Smooth muscle cell (in vitro differentiated cells): ENCODE measurements at regions not wholly inside any gene's neighbourhood (a gene's known extent, or its start where the extent isn't known, plus 50 kb on each side); places are given as distances from the start of the nearest gene placed in this dataset.

ENCODE experiments used
- DNase-seq: peaks from one replicate; lab custom pipeline; 2025; ENCODE audit not compliant: unreplicated experiment; lab: John Stamatoyannopoulos, UW
- H2AFZ ChIP-seq: fragments of 200-600 bp; sonication (generic); 2 replicates; pipeline ENCODE4 v1.6.0; 2016; ENCODE audit warnings: antibody characterized with exemption, low read depth, mild to moderate bottlenecking
- H3F3A ChIP-seq: fragments of 200-600 bp; sonication (generic); 2 replicates; pipeline ENCODE4 v1.6.0; 2017; ENCODE audit warnings: antibody characterized with exemption, low read depth
- H3K27ac ChIP-seq: fragments of 200-600 bp; sonication (generic); 2 replicates; pipeline ENCODE4 v1.5.1; 2016; ENCODE audit warnings: low read depth, mild to moderate bottlenecking
- H3K27me3 ChIP-seq: fragments of 200-600 bp; sonication (generic); 2 replicates; pipeline ENCODE4 v1.6.1; 2016; ENCODE audit warnings: low read depth, mild to moderate bottlenecking
- H3K36me3 ChIP-seq: fragments of 200-600 bp; sonication (generic); 2 replicates; pipeline ENCODE4 v1.5.1; 2016; ENCODE audit warnings: low read depth
- H3K4me1 ChIP-seq: fragments of 200-600 bp; sonication (generic); 2 replicates; pipeline ENCODE4 v1.5.1; 2016; ENCODE audit warnings: low read depth
- H3K4me2 ChIP-seq: fragments of 200-600 bp; sonication (generic); 2 replicates; pipeline ENCODE4 v1.6.0; 2016; ENCODE audit warnings: mild to moderate bottlenecking
- H3K4me3 ChIP-seq: fragments of 200-600 bp; sonication (generic); 2 replicates; pipeline ENCODE4 v1.5.1; 2016; ENCODE audit warnings: mild to moderate bottlenecking
- H3K79me2 ChIP-seq: fragments of 200-600 bp; sonication (generic); 2 replicates; pipeline ENCODE4 v1.6.0; 2016; ENCODE audit warnings: low read depth, mild to moderate bottlenecking
- H3K9ac ChIP-seq: fragments of 200-600 bp; sonication (generic); 2 replicates; pipeline ENCODE4 v1.6.0; 2016; ENCODE audit warnings: low read depth
- H3K9me3 ChIP-seq: fragments of 200-600 bp; sonication (generic); replicated peaks from 2 replicates; pipeline ENCODE4 v1.5.1; 2016; ENCODE audit warnings: low read depth
- H4K20me1 ChIP-seq: fragments of 200-600 bp; sonication (generic); 2 replicates; pipeline ENCODE4 v1.6.0; 2016; ENCODE audit warnings: low read depth
- CTCF ChIP-seq: fragments of 200-600 bp; sonication (generic); IDR thresholded peaks from 2 replicates; pipeline ENCODE4 v1.5.1; 2017; ENCODE audit warnings: borderline replicate concordance, mild to moderate bottlenecking, antibody characterized with exemption; ENCODE audit not compliant: insufficient read depth, poor library complexity, severe bottlenecking
- WGBS: methylation state at CpG from one replicate; pipeline ENCODE4 v1.1.7; 2016; ENCODE audit warnings: low lambda C conversion rate; 5-methylcytosine and 5-hydroxymethylcytosine counted together

- H3K9ac ChIP-seq = no peak overlapping the region
- no peaks in the 10 kb centered on the region for H3F3A ChIP-seq
- H3K4me2 ChIP-seq = no peak overlapping the region
- H3K36me3 ChIP-seq = no peaks in the 10 kb centered on the region
- no peak overlapping the region for H2AFZ ChIP-seq
- 77% methylated on average over 2 of the region's 2 CpGs for WGBS
- H3K9me3 ChIP-seq = no peaks in the 10 kb centered on the region
- no peak overlapping the region for H3K4me3 ChIP-seq
- no peak for DNase-seq
- no peaks in the 10 kb centered on the region for H3K79me2 ChIP-seq
- H3K27me3 ChIP-seq = no peaks in the 10 kb centered on the region
- no peaks in the 10 kb centered on the region for H4K20me1 ChIP-seq
- no peak overlapping the region for H3K27ac ChIP-seq
- TF ChIP-seq CTCF = no peak
- H3K4me1 ChIP-seq = no peaks in the 10 kb centered on the region
Measured at GRCh38 chr21:35420656-35421055, 371.6 kb upstream of the RUNX1 start.

- no peaks in the 10 kb centered on the region for H3K79me2 ChIP-seq
- peaks cover 3% of the 10 kb centered on the region for H3F3A ChIP-seq
- no peaks in the 10 kb centered on the region for H3K9me3 ChIP-seq
- no peak overlapping the region for H2AFZ ChIP-seq
- H3K4me3 ChIP-seq = no peak overlapping the region
- H3K27me3 ChIP-seq = no peaks in the 10 kb centered on the region
- no peak overlapping the region for H3K4me2 ChIP-seq
- whole genome bisulfite sequencing = 98% methylated on average over 5 of the region's 5 CpGs
- no peaks in the 10 kb centered on the region for H4K20me1 ChIP-seq
- no peak for DNase-seq
- TF ChIP-seq CTCF = no peak
- no peaks in the 10 kb centered on the region for H3K4me1 ChIP-seq
- no peak overlapping the region for H3K9ac ChIP-seq
- no peak overlapping the region for H3K27ac ChIP-seq
- no peaks in the 10 kb centered on the region for H3K36me3 ChIP-seq
Measured at GRCh38 chr21:35417762-35418161, 368.7 kb upstream of the RUNX1 start.

GRCh38 chr21:35416866-35417489 lies 367.9 kb upstream of the RUNX1 start:
- Histone ChIP-seq H3K9me3 (no peaks in the 10 kb centered on the region), H3K27ac (no peak overlapping the region), H3F3A (peaks cover 3% of the 10 kb centered on the region), H2AFZ (no peak overlapping the region), H3K4me2 (no peak overlapping the region), H3K4me1 (no peaks in the 10 kb centered on the region), H3K9ac (no peak overlapping the region), H4K20me1 (no peaks in the 10 kb centered on the region), H3K27me3 (no peaks in the 10 kb centered on the region), H3K4me3 (no peak overlapping the region), H3K79me2 (no peaks in the 10 kb centered on the region), H3K36me3 (no peaks in the 10 kb centered on the region)
- no peak for DNase-seq
- no peak for TF ChIP-seq CTCF
- 83% methylated on average over 8 of the region's 8 CpGs for WGBS

- WGBS = 61% methylated on average over 7 of the region's 7 CpGs
Measured at GRCh38 chr21:35414507-35415139, 365.5 kb upstream of the RUNX1 start.

More at GRCh38 chr21:35414507-35415139, 365.5 kb upstream of the RUNX1 start:
- no peak overlapping the region for H3K4me3 ChIP-seq
- H4K20me1 ChIP-seq = no peaks in the 10 kb centered on the region
- no peaks in the 10 kb centered on the region for H3K79me2 ChIP-seq
- peak overlapping the region; percentile 31 for H3K27ac ChIP-seq
- peak overlapping the region; percentile 54 for H3K4me2 ChIP-seq
- H2AFZ ChIP-seq = peak overlapping the region; percentile 71
- no peaks in the 10 kb centered on the region for H3K9me3 ChIP-seq
- H3K9ac ChIP-seq = no peak overlapping the region
- no peaks in the 10 kb centered on the region for H3K36me3 ChIP-seq
- TF ChIP-seq CTCF = no peak
- no peaks in the 10 kb centered on the region for H3K27me3 ChIP-seq
- DNase-seq = no peak
- peaks cover 3% of the 10 kb centered on the region for H3F3A ChIP-seq
- H3K4me1 ChIP-seq = no peaks in the 10 kb centered on the region
